Muscle of arm (tissue), 1 donor: ENCODE measurements at regions not wholly inside any gene's neighbourhood (a gene's known extent, or its start where the extent isn't known, plus 50 kb on each side); places are given as distances from the start of the nearest gene placed in this dataset.
A peak's percentile ranks its signal among the peaks of the same experiment; 100 is the strongest.

Experiments used
- DNase-seq: peaks from one replicate; pipeline ENCODE4 v3.0.0-alpha.2; 2013

DNA sequence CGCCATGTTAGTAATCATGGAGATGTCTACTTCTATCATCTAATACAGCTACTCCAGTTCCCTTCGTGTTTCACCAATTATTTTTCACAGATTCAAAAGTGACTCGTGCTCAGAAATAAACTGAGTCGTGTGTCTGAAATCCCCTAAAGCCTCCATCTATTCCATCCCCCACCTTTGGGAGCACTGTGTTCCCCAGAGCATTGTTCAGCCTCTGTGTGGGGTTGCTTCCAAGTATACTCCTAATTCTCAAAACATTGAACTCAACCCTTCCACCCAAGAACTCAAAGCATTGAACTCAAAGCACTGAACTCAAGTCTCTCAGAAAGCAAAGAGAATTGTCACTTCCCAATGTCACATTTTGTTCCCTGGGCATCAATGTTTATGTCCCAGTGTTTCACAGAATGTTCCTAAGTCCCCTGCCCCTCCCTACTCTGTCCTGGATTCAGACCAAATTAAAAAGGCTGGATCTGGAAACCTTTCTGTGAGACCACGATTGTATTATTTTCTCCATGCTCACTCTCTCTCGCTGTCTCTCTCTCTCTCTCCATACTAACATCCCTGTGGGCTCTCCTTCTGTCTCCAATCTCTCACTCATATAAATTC is 138.5 kb upstream of the QRFPR start:
- DNase-seq, result no peak

DNA sequence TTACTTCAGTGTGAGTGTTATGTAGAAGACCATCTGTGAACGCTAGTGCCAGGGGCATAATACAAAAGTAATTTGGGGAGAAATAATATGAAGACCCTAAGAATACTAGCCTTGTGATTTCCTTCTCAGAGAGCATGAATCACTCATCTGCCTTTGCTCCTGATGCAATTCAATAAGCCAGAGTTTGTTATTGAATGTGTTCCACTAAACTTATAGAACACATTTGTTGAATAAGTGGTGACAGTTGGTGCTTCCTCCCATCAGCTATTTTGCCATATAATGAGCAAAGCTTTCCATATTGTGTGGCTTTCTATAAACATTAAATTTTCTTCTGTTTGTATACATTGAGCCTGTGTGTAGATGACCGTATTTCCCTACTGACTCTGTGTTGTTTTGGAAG is 136.4 kb upstream of the QRFPR start:
- no peak for DNase-seq

GRCh38 chr4:121514443-121514842 is 133.6 kb upstream of the QRFPR start:
- no peak for DNase-seq

DNA sequence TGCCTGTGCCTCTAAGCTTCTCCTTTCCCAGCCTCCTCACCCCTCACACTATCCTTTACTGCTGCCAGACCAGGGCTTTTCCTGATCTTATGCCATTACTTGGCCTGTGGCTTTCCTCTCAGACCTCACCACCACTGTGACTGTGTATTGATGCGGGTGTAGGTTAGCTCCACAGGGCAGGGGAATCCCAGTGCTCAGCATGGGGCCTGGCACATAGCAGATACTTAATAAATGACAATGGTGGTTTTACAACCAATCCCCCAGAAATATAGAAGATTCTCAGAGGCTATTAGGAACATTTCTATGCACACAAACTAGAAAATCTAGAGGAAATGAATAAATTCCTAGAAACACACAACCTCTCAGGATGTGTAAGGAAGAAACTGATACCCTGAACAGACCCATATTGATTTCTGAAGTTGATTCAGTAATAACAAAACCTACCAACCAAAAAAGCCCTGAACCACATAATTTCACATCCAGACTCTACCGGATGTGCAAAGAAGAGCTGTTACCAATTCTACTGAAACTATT is 129.6 kb upstream of the QRFPR start:
- no peak for DNase-seq

GRCh38 chr4:121485190-121485804 is 104.5 kb upstream of the QRFPR start:
- no peak for DNase-seq

- DNase-seq, result no peak
Measured at GRCh38 chr4:121484633-121485032, 103.8 kb upstream of the QRFPR start.

GRCh38 chr4:121479808-121480207 is 99.0 kb upstream of the QRFPR start:
- no peak for DNase-seq

DNA sequence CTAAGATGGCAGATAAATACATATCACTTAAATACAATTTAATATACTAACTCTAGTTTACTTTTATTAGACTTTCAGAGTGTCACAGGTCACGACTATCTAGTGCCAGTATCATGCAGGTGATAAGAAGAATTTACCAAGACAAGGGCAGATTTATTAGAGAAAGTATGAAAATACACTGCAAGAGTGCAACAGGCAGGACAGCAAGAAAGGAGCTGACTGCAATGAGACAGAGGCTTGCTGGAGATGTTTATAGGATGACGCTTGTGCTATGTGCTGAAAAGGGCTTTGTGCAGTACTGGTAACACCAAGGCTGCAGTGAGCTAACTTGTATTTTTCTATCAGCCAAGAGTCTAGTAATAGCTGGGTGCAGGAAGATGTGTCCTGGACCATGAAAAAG is 96.7 kb upstream of the QRFPR start:
- DNase-seq, result no peak

DNA sequence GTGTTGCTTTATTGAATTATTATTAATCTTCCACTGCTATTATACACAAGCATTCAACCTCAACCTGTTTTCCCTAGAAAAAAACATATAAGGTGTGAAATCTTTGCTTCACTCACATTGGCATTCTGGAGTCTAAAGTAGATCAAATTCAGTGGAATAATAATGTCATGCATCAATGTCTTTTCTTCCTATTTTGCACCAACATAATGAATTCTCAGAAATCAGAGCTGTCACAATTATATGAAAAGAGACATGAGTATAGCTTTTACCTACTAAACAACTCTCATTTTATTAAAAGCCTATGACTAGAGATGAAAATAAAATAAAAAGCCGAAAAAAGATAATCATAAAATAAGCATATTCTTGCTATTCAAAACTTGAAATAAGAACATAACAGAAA is 96.3 kb upstream of the QRFPR start:
- DNase-seq, result no peak

GRCh38 chr4:121472937-121473721 is 92.3 kb upstream of the QRFPR start:
- no peak for DNase-seq

GRCh38 chr4:121464854-121465253 is 84.0 kb upstream of the QRFPR start:
- DNase-seq, result no peak

DNA sequence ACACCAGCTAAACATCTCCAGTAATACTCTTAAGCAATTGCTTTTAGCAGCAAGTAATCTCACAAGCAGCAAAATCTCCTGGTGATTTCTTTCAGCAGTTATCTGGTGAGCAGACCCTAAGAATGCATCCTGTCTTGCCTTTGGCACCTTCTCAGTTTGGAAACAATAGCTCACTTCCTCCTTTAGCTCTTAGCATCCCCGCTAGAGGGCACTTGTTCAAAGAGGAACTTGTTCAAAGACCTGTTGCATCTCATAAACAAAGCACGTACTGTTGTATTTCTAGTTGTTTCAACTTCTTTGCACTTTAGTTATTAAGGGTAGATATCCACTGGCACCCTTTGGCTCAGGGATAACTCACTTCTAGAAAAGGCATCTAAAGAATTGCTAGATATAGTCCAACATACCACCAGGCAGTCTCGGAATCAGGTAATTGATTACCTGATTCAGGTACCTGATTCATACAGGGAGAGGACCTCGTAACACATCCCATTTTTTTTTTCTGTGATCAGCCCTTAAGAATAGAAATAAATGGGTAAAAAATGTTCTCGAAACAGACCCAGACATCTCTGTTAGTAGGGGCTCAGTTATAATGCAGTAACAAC is 81.9 kb upstream of the QRFPR start:
- peak; percentile 53 for DNase-seq

GRCh38 chr4:121459026-121459425 is 78.2 kb upstream of the QRFPR start:
- DNase-seq, result no peak

GRCh38 chr4:121457278-121457875 is 76.6 kb upstream of the QRFPR start:
- no peak for DNase-seq

- DNase-seq, result no peak
Measured at GRCh38 chr4:121455285-121455684, 74.5 kb upstream of the QRFPR start.

DNA sequence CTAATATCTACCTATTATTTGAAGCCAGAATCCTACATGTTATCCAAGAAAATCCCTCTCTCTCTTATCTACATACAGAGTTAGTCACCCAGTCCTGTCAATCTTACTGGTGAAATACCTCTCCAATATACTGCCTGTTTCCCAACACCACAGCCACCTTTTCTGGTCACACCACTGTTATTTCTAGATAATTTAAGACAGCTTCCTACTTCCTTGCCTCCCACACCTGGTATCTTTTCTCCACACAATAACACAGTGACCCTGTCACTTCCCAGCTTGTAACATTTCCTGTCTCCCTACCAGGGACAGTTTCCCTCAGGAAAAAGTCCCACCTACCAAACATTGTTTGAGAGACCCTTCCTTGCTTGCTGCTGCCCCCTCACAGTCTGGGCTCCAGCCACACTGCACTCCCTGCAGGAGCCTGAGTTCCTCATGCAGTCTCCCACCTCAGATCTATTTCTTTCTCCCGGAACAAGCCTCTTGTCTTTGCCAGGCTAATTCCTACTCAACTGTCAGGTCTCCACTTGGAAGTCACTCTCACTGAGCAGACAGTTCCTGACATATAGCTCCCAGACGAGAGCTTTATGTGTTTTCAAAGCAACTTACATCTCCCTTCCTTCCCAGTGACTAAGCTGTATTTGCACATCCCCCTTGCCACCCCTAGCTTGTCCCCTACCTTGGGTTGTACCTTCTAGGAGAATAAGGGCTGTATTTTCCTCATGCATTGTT is 73.6 kb upstream of the QRFPR start:
- DNase-seq, result no peak

- DNase-seq, result no peak
Measured at GRCh38 chr4:121451310-121451709, 70.5 kb upstream of the QRFPR start.

DNA sequence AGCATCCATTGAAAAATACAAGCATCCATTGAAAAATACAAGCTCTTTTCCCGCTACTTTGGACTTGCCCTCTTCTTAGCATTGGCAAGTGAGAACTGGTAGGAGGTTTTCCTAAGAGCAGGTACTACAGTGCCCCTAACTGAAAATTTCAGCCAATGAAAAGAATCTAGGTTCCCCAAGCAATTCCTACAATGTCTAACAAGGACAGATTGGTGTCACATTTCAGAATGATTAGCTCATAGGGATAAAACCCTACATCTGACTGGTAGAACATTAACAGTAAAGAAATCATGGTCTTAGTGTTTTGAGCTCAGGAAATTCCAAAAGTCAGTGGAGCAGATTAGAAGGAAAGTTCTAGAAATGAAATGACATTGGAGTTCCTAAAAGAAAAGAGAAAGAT is 68.6 kb upstream of the QRFPR start:
- DNase-seq, result no peak

- no peak for DNase-seq
Measured at GRCh38 chr4:121448231-121448630, 67.4 kb upstream of the QRFPR start.

DNA sequence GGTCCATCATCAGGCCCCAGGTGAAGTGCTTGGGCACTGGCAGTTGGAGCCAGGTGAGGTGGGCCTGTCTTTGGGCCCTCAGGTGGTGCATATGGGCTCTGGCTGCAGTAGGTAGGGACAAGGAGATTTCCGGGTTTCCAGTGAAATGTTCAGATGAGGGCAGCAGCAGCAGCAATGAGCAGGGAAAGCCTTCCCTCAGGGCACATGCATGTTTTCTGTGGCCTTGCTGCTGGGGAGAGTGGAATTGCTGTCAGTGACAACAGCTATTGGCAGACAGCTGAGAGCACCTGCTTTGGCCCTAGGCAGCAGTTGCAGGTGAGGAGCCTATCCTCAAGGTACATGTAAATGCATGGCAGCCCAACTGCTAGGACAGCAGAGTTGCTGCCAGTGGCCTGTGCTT is 58.9 kb upstream of the QRFPR start:
- no peak for DNase-seq
